OCI-LY1 (cell line): ENCODE measurements at regions not wholly inside any gene's neighbourhood (a gene's known extent, or its start where the extent isn't known, plus 50 kb on each side); places are given as distances from the start of the nearest gene placed in this dataset.

Experiments
- H2AFZ ChIP-seq: fragments of 200-600 bp; sonication (generic), shearing (Covaris generic); 2 replicates; pipeline ENCODE4 v1.6.0; 2014; ENCODE audit warnings: antibody characterized with exemption, mild to moderate bottlenecking, low read length
- H3F3A ChIP-seq: fragments of 200-600 bp; sonication (generic), shearing (Covaris generic); 2 replicates; pipeline ENCODE4 v1.6.0; 2014; ENCODE audit warnings: mild to moderate bottlenecking, antibody characterized with exemption, low read length, moderate library complexity; ENCODE audit not compliant: insufficient read depth
- H3K27ac ChIP-seq: fragments of 200-600 bp; sonication (generic); 2 replicates; pipeline ENCODE4 v1.5.1; 2014; ENCODE audit warnings: low read length, mixed run types, mild to moderate bottlenecking, low read depth; ENCODE audit not compliant: poor library complexity, severe bottlenecking
- H3K27me3 ChIP-seq: fragments of 200-600 bp; sonication (generic); 2 replicates; pipeline ENCODE4 v1.6.0; 2014; ENCODE audit warnings: antibody characterized with exemption, mild to moderate bottlenecking, low read length, moderate library complexity; ENCODE audit not compliant: insufficient read depth
- H3K36me3 ChIP-seq: fragments of 200-600 bp; sonication (generic); 2 replicates; pipeline ENCODE4 v1.6.1; 2014; ENCODE audit warnings: mild to moderate bottlenecking, antibody characterized with exemption, low read length, moderate library complexity, mixed read lengths; ENCODE audit not compliant: insufficient read depth
- H3K4me1 ChIP-seq: fragments of 200-600 bp; sonication (generic); 2 replicates; pipeline ENCODE4 v1.5.1; 2014; ENCODE audit warnings: mild to moderate bottlenecking, low read length, moderate library complexity; ENCODE audit not compliant: insufficient read depth, severe bottlenecking
- H3K4me2 ChIP-seq: fragments of 200-600 bp; sonication (generic), shearing (Covaris generic); 2 replicates; pipeline ENCODE4 v1.6.1; 2014; ENCODE audit warnings: low read length
- H3K4me3 ChIP-seq: fragments of 200-600 bp; sonication (generic); 2 replicates; pipeline ENCODE4 v1.5.1; 2014; ENCODE audit warnings: low read length, low read depth, mild to moderate bottlenecking, mixed read lengths; ENCODE audit not compliant: poor library complexity, severe bottlenecking
- H3K79me2 ChIP-seq: fragments of 200-600 bp; shearing (Covaris generic); 2 replicates; pipeline ENCODE4 v1.6.1; 2016; ENCODE audit warnings: mixed run types, low read length, mixed read lengths; ENCODE audit not compliant: insufficient read depth
- H3K9ac ChIP-seq: fragments of 200-600 bp; sonication (generic), shearing (Covaris generic); 2 replicates; pipeline ENCODE4 v1.6.1; 2014; ENCODE audit warnings: mild to moderate bottlenecking, low read length, mixed read lengths
- H3K9me2 ChIP-seq: fragments of 200-600 bp; sonication (generic), shearing (Covaris generic); 2 replicates; pipeline ENCODE4 v1.6.1; 2014; ENCODE audit warnings: low read depth, mild to moderate bottlenecking, low read length, mixed read lengths
- H3K9me3 ChIP-seq: fragments of 200-600 bp; shearing (Covaris generic); 2 replicates; pipeline ENCODE4 v1.6.1; 2014; ENCODE audit warnings: low read length, mixed read lengths
- H4K20me1 ChIP-seq: fragments of 200-600 bp; sonication (generic), shearing (Covaris generic); 2 replicates; pipeline ENCODE4 v1.6.0; 2016; ENCODE audit warnings: mild to moderate bottlenecking, low read length; ENCODE audit not compliant: insufficient read depth
- EZH2 ChIP-seq: fragments of 200-600 bp; sonication (generic), shearing (Covaris generic); IDR thresholded peaks from 2 replicates; pipeline ENCODE4 v1.8.0; 2017; ENCODE audit warnings: borderline replicate concordance, mixed run types, mild to moderate bottlenecking, antibody characterized with exemption, low read length, moderate library complexity, mixed read lengths
- TF ChIP-seq, protein P1 (sequence below): fragments of 200-600 bp; sonication (generic), shearing (Covaris generic); IDR thresholded peaks from 2 replicates; pipeline ENCODE4 v1.5.1; 2017; ENCODE audit warnings: mild to moderate bottlenecking, antibody characterized with exemption, low read length, moderate library complexity, mixed read lengths

DNA sequence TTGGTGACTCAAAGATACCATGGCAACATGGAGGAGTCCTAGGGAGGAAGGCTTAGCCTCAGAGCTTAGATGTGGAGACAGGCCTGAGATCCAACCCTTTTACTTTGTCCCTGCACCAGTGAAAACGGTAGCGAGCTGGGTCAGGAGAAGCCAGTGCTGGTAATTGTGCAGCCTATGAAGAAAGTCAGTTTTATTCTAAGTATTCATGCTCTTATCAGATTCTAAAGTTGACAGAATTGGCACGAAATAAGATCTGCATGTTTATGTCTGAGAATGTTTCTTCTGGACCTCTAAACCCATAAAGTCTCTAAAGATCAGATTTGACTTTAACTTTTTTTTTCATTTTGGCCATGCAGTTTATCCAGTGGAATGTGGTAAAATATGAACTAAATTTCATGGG is 93.8 kb downstream of the SCG2 start:
- Histone ChIP-seq H3K9me2 (no peaks in the 10 kb centered on the region), H3K4me2 (no peak overlapping the region), H3K9ac (no peak overlapping the region), H3F3A (no peaks in the 10 kb centered on the region), H4K20me1 (no peaks in the 10 kb centered on the region), H2AFZ (no peak overlapping the region), H3K79me2 (no peaks in the 10 kb centered on the region), H3K27ac (no peak overlapping the region), H3K4me1 (no peaks in the 10 kb centered on the region), H3K36me3 (no peaks in the 10 kb centered on the region), H3K27me3 (no peaks in the 10 kb centered on the region), H3K9me3 (no peaks in the 10 kb centered on the region), H3K4me3 (no peak overlapping the region)
- TF ChIP-seq, protein P1, sequence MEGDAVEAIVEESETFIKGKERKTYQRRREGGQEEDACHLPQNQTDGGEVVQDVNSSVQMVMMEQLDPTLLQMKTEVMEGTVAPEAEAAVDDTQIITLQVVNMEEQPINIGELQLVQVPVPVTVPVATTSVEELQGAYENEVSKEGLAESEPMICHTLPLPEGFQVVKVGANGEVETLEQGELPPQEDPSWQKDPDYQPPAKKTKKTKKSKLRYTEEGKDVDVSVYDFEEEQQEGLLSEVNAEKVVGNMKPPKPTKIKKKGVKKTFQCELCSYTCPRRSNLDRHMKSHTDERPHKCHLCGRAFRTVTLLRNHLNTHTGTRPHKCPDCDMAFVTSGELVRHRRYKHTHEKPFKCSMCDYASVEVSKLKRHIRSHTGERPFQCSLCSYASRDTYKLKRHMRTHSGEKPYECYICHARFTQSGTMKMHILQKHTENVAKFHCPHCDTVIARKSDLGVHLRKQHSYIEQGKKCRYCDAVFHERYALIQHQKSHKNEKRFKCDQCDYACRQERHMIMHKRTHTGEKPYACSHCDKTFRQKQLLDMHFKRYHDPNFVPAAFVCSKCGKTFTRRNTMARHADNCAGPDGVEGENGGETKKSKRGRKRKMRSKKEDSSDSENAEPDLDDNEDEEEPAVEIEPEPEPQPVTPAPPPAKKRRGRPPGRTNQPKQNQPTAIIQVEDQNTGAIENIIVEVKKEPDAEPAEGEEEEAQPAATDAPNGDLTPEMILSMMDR: no peak
- no peak for TF ChIP-seq EZH2

DNA sequence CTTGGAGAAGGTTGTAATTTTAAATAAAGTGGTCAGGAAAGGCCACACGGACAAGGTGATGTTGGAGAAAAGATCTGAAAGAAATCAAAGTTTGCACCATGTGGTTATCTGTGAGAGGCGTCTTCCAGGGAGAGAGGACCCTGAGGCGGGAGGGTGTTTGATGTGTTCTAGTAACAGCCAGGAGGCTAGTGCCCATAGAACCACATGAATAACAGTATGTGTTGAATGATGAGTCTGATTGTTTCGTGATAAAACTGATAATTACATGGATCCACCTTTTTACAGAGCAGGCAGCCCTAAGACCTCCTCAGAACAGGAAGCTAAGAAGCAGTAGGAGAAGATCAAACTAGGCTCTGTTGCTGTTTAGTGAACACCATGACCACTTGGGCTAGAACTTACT is 91.4 kb downstream of the SCG2 start:
- Histone ChIP-seq H4K20me1 (no peaks in the 10 kb centered on the region), H3K36me3 (no peaks in the 10 kb centered on the region), H3K9me3 (no peaks in the 10 kb centered on the region), H3K9me2 (no peaks in the 10 kb centered on the region), H3K4me1 (no peaks in the 10 kb centered on the region), H3K27ac (no peak overlapping the region), H3F3A (no peaks in the 10 kb centered on the region), H3K79me2 (no peaks in the 10 kb centered on the region), H3K4me3 (no peak overlapping the region), H3K4me2 (no peak overlapping the region), H3K27me3 (no peaks in the 10 kb centered on the region), H3K9ac (no peak overlapping the region), H2AFZ (no peak overlapping the region)
- no peak for TF ChIP-seq EZH2
- TF ChIP-seq, protein P1: no peak

DNA sequence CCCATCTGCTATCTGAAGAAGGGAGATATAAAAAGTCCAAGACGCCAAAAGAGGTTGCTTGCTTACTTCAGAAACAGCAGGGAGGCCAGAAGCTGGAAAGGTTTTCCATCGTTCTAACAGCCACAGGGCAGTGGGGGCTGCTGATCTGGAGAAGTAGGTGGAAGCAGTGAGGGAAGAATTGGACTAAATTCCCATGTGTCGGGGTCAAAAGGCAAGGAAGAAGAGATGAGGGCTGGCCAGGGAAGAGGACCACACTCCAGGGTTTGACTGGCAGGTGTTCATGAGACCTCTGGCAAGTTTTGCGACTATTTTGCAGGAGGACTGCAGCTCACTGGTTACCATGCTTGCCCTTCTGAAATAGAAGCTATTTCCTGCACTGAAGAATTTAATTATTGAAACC is 91.0 kb downstream of the SCG2 start:
- Histone ChIP-seq H3K79me2 (no peaks in the 10 kb centered on the region), H3K4me3 (no peak overlapping the region), H4K20me1 (no peaks in the 10 kb centered on the region), H3K9me2 (no peaks in the 10 kb centered on the region), H3K4me1 (no peaks in the 10 kb centered on the region), H3K36me3 (no peaks in the 10 kb centered on the region), H3F3A (no peaks in the 10 kb centered on the region), H3K4me2 (no peak overlapping the region), H3K9me3 (no peaks in the 10 kb centered on the region), H3K9ac (no peak overlapping the region), H3K27me3 (no peaks in the 10 kb centered on the region), H2AFZ (no peak overlapping the region), H3K27ac (no peak overlapping the region)
- TF ChIP-seq, protein P1: no peak
- no peak for TF ChIP-seq EZH2
